Upper lobe of left lung (tissue), 6 donors: ENCODE measurements at regions not wholly inside any gene's neighbourhood (a gene's known extent, or its start where the extent isn't known, plus 50 kb on each side); places are given as distances from the start of the nearest gene placed in this dataset.

Experiments used
- ATAC-seq, 2 donors: fragments of 200-7000 bp; cut with Tn5 transposase; one replicate each; pipeline ENCODE4 v1.9.1; 2022; ENCODE audit warnings: mild to moderate bottlenecking in 2 of 2, moderate library complexity in 2 of 2; ENCODE audit not compliant: low FRiP score in 2 of 2
- DNase-seq, 2 donors: peaks; one replicate each; pipeline ENCODE4 v3.0.0-alpha.2; 2019 to 2020
- H3K27ac ChIP-seq, 4 donors: fragments of 200-600 bp; sonication (generic); one replicate each; pipeline ENCODE4 v1.5.1; 2016 to 2019
- H3K27me3 ChIP-seq, 4 donors: fragments of 200-600 bp; sonication (generic); one replicate each; pipeline ENCODE4 v1.5.1; 2017 to 2019
- H3K36me3 ChIP-seq, 4 donors: fragments of 200-600 bp; sonication (generic); one replicate each; pipeline ENCODE4 v1.5.1; 2016 to 2019
- H3K4me1 ChIP-seq, 4 donors: fragments of 200-600 bp; sonication (generic); one replicate each; pipeline ENCODE4 v1.5.1; 2018 to 2019
- H3K4me3 ChIP-seq, 4 donors: fragments of 200-600 bp; sonication (generic); one replicate each; pipeline ENCODE4 v1.5.1; 2017 to 2019; ENCODE audit warnings: mild to moderate bottlenecking in 2 of 4, moderate library complexity in 1 of 4
- H3K9me3 ChIP-seq, 4 donors: fragments of 200-600 bp; sonication (generic); one replicate each; pipeline ENCODE4 v1.5.1; 2018 to 2019
- CTCF ChIP-seq, 6 experiments: fragments of 450-650 bp in 4 of 6; fragments of 200-600 bp in 2 of 6; sonication (generic) in 2 of 6; IDR thresholded peaks; one replicate each; pipeline ENCODE4 v1.5.1; 2016 to 2019; ENCODE audit warnings: antibody characterized with exemption in 6 of 6
- EP300 ChIP-seq, 4 donors: sonication (generic); formaldehyde crosslinking; IDR thresholded peaks; one replicate each; pipeline ENCODE4 v1.5.1; 2017; ENCODE audit warnings: antibody characterized with exemption in 4 of 4, control low read depth in 2 of 4
- POLR2A ChIP-seq, 4 donors: fragments of 450-650 bp; IDR thresholded peaks; one replicate each; pipeline ENCODE4 v1.5.1; 2016 to 2017; ENCODE audit warnings: antibody characterized with exemption in 4 of 4, mild to moderate bottlenecking in 2 of 4
- POLR2AphosphoS5 ChIP-seq, 2 donors: sonication (generic); formaldehyde crosslinking; IDR thresholded peaks; one replicate each; pipeline ENCODE4 v1.5.1; 2017; ENCODE audit warnings: antibody characterized with exemption in 2 of 2
- WGBS, 2 donors: methylation state at CpG; one replicate each; pipeline ENCODE4 v1.1.5; 2017 to 2018; 5-methylcytosine and 5-hydroxymethylcytosine counted together
- donor health status: DM: no; HTN: no; CAD: no; lungs with moderate emphysema.
- donor health status: DM: no; HTN: yes; CAD: no; lungs with severe emphysema.

DNA sequence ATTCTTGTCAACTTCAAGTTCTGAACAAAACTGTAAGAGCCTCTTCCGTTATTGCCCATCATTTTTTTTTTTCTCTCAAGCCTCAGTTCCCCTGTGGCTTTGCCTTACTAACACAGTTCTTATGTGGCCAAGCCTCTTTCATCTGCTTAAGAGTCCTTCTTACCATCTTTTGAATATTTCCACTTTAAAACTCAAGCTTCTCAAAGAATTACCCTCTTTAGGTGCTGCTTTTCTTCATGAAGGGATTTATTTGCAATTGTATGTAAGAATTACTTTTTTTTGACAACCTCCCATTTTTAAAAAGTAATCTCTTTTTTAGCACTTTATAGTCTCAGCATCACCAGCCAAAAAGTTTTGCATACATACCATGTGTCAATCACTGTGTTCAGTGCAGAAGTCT, 240.2 kb upstream of the RMST start:
- Histone ChIP-seq H3K4me3 (no peak overlapping the region), H3K27me3 (no peaks in the 10 kb centered on the region), H3K36me3 (no peaks in the 10 kb centered on the region), H3K27ac (no peak overlapping the region), H3K4me1 (no peaks in the 10 kb centered on the region), H3K9me3 (no peaks in the 10 kb centered on the region)
- WGBS, 2 donors = 65 to 79% methylated on average over 1 of the region's 1 CpG
- ATAC-seq = no peak
- TF ChIP-seq EP300 (IDR thresholded peaks at IDR 0.05) = no peak
- no peak for TF ChIP-seq POLR2A (IDR thresholded peaks at IDR 0.05)
- no peak for TF ChIP-seq CTCF (IDR thresholded peaks at IDR 0.05)
- TF ChIP-seq POLR2AphosphoS5 (IDR thresholded peaks at IDR 0.05) = no peak
- no peak for DNase-seq

- H3K27ac ChIP-seq = no peak overlapping the region
- H3K4me1 ChIP-seq = no peaks in the 10 kb centered on the region
- no peaks in the 10 kb centered on the region for H3K36me3 ChIP-seq
- no peaks in the 10 kb centered on the region for H3K9me3 ChIP-seq
- ATAC-seq (no peak), DNase-seq (no peak)
- no peak overlapping the region for H3K4me3 ChIP-seq
- no peaks in the 10 kb centered on the region for H3K27me3 ChIP-seq
- TF ChIP-seq EP300 (IDR thresholded peaks at IDR 0.05) = no peak
- TF ChIP-seq POLR2AphosphoS5 (IDR thresholded peaks at IDR 0.05) = no peak
- no peak for TF ChIP-seq POLR2A (IDR thresholded peaks at IDR 0.05)
- no peak for TF ChIP-seq CTCF (IDR thresholded peaks at IDR 0.05)
- 85 to 89% methylated on average over 1 of the region's 1 CpG for WGBS, 2 donors
Measured at GRCh38 chr12:97223419-97223818, 239.2 kb upstream of the RMST start.

DNA sequence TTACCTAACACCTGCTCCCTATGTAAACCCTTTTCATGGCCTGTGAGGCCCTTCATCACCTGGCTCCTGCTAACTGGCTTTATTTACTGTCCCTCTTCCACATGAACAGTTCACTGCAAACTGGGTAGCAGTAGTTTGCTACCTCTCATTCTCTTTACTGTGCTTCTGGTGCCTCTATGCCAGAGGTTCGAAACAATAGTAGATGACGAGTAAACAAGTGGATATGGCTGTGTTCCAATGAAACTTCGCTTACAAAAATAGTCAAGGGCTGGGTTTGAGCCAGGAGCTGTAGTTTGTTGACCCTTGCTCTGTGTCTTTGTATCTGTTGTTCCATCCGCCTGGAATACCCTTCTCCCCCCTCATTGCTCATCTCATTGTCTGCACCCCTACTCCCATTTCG, 233.6 kb upstream of the RMST start:
- no peaks in the 10 kb centered on the region for H3K4me1 ChIP-seq
- H3K9me3 ChIP-seq = no peaks in the 10 kb centered on the region
- TF ChIP-seq POLR2AphosphoS5 (IDR thresholded peaks at IDR 0.05) (no peak), CTCF (IDR thresholded peaks at IDR 0.05) (no peak)
- no peak for ATAC-seq
- no peak overlapping the region for H3K27ac ChIP-seq
- no peak for DNase-seq
- H3K36me3 ChIP-seq = no peaks in the 10 kb centered on the region
- WGBS, 2 donors = 43 to 59% methylated on average over 5 of the region's 5 CpGs
- no peak overlapping the region for H3K4me3 ChIP-seq
- H3K27me3 ChIP-seq = no peaks in the 10 kb centered on the region

DNA sequence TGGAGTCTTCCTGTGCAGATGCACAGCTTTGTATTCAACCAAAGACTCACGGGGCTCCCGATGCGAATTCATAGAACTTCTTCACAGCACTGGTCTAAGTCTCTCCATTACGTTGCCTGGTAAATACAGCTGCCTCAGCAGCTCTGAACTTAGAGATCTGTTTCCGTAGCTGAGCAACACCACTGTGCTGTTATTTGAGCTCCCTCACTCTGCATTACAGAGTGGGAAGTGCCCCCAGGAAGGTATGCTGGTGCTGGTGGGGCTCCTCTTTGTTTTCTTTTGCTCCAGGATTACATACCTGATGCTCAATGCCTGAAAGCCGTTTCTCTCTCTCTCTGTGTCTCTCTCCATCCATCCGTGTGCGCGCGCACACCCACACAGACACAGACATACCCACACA, 227.5 kb upstream of the RMST start:
- Histone ChIP-seq H3K27ac (no peak overlapping the region), H3K27me3 (no peaks in the 10 kb centered on the region), H3K9me3 (no peaks in the 10 kb centered on the region), H3K4me3 (no peak overlapping the region), H3K4me1 (no peaks in the 10 kb centered on the region), H3K36me3 (no peaks in the 10 kb centered on the region)
- ATAC-seq (no peak), DNase-seq (no peak)
- no peak for TF ChIP-seq POLR2AphosphoS5 (IDR thresholded peaks at IDR 0.05)
- TF ChIP-seq EP300 (IDR thresholded peaks at IDR 0.05) = no peak
- TF ChIP-seq CTCF (IDR thresholded peaks at IDR 0.05) = no peak
- TF ChIP-seq POLR2A (IDR thresholded peaks at IDR 0.05) = no peak
- WGBS, 2 donors = 87 to 90% methylated on average over 10 of the region's 10 CpGs

- Histone ChIP-seq H3K27me3 (no peaks in the 10 kb centered on the region), H3K4me1 (no peaks in the 10 kb centered on the region), H3K4me3 (no peak overlapping the region), H3K27ac (no peak overlapping the region), H3K9me3 (no peaks in the 10 kb centered on the region), H3K36me3 (no peaks in the 10 kb centered on the region)
- ATAC-seq (no peak), DNase-seq (no peak)
- TF ChIP-seq POLR2A (IDR thresholded peaks at IDR 0.05) = no peak
- no peak for TF ChIP-seq CTCF (IDR thresholded peaks at IDR 0.05)
- no peak for TF ChIP-seq EP300 (IDR thresholded peaks at IDR 0.05)
- no peak for TF ChIP-seq POLR2AphosphoS5 (IDR thresholded peaks at IDR 0.05)
- WGBS, 2 donors = 71 to 92% methylated on average over 4 of the region's 4 CpGs
Measured at GRCh38 chr12:97246368-97246767, 216.2 kb upstream of the RMST start.
